Kidney epithelial cell (primary cell): ENCODE measurements at regions not wholly inside any gene's neighbourhood (a gene's known extent, or its start where the extent isn't known, plus 50 kb on each side); places are given as distances from the start of the nearest gene placed in this dataset.

Source experiments
- DNase-seq: peaks from one replicate; pipeline ENCODE4 v3.0.0-alpha.2; 2010; ENCODE audit warnings: low read depth
- H3K27me3 ChIP-seq: 2 replicates; pipeline ENCODE4 v1.6.0; 2011; ENCODE audit warnings: low read length; ENCODE audit not compliant: control insufficient read depth, insufficient read depth
- H3K36me3 ChIP-seq: 2 replicates; pipeline ENCODE4 v1.5.1; 2011; ENCODE audit warnings: low read length; ENCODE audit not compliant: control insufficient read depth, insufficient read depth
- H3K4me3 ChIP-seq: 2 replicates; pipeline ENCODE4 v1.5.1; 2011; ENCODE audit warnings: low read depth, mild to moderate bottlenecking, control low read depth, low read length
- TF ChIP-seq, protein P1 (sequence below): IDR thresholded peaks from 2 replicates; pipeline ENCODE4 v1.5.1; 2011; ENCODE audit warnings: mild to moderate bottlenecking, moderate library complexity, low read length, control low read depth, inconsistent platforms; ENCODE audit not compliant: insufficient read depth, poor library complexity, severe bottlenecking

DNA sequence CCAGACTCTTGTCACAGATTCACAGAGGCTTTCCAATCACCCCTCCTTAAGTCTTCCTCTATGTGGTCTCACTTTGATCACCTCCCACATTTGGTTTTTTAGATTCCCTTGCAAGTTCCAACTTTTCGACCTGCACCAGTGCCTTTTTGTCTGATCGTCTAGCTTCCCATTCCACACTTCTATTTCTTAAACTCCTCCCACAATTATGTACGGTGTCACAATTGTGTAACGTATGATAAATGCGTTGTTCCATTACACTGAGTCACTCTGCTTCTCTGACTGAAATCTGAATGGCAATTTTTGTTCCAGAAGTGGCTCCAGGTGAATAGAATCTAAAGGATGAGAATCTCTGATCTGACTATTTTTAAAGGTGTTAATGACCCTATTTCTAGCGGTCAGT lies 320.1 kb downstream of the LMX1A start:
- H3K36me3 ChIP-seq = no peaks in the 10 kb centered on the region
- H3K27me3 ChIP-seq = no peaks in the 10 kb centered on the region
- TF ChIP-seq, protein P1, sequence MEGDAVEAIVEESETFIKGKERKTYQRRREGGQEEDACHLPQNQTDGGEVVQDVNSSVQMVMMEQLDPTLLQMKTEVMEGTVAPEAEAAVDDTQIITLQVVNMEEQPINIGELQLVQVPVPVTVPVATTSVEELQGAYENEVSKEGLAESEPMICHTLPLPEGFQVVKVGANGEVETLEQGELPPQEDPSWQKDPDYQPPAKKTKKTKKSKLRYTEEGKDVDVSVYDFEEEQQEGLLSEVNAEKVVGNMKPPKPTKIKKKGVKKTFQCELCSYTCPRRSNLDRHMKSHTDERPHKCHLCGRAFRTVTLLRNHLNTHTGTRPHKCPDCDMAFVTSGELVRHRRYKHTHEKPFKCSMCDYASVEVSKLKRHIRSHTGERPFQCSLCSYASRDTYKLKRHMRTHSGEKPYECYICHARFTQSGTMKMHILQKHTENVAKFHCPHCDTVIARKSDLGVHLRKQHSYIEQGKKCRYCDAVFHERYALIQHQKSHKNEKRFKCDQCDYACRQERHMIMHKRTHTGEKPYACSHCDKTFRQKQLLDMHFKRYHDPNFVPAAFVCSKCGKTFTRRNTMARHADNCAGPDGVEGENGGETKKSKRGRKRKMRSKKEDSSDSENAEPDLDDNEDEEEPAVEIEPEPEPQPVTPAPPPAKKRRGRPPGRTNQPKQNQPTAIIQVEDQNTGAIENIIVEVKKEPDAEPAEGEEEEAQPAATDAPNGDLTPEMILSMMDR = no peak
- no peak overlapping the region for H3K4me3 ChIP-seq
- no peak for DNase-seq

GRCh38 chr1:165034136-165034809 lies 322.2 kb downstream of the LMX1A start:
- DNase-seq = no peak

GRCh38 chr1:165031001-165031400 lies 325.5 kb downstream of the LMX1A start:
- no peak overlapping the region for H3K4me3 ChIP-seq
- no peaks in the 10 kb centered on the region for H3K27me3 ChIP-seq
- TF ChIP-seq, protein P1 = no peak
- H3K36me3 ChIP-seq = no peaks in the 10 kb centered on the region
- no peak for DNase-seq

More at GRCh38 chr1:165034136-165034809, 322.2 kb downstream of the LMX1A start:
- H3K4me3 ChIP-seq = no peak overlapping the region
- H3K27me3 ChIP-seq = no peaks in the 10 kb centered on the region
- TF ChIP-seq, protein P1 = no peak
- no peaks in the 10 kb centered on the region for H3K36me3 ChIP-seq

DNA sequence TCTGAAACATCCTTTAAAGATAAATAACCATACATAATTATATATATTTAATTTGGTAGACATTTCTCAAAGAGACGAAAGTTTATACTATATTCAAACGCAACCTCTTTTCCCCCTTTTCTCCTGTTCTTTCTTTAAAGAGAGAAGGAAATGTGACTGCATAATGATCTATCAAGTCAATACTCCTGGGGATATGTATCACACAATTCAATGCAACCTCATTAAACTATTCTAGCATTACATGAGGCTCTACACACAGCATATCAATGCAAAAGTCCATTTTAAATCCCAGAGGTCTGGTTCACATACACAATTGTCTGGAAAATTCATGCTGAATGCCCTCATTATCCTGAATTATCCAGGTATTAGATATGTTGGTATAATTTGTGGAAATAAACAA lies 330.7 kb downstream of the LMX1A start:
- TF ChIP-seq, protein P1 = no peak

GRCh38 chr1:165014753-165015152 lies 341.8 kb downstream of the LMX1A start:
- Histone ChIP-seq H3K36me3 (no peaks in the 10 kb centered on the region), H3K27me3 (no peaks in the 10 kb centered on the region), H3K4me3 (no peak overlapping the region)
- no peak for DNase-seq
- TF ChIP-seq, protein P1 = no peak

More for the DNA sequence above, 330.7 kb downstream of the LMX1A start:
- Histone ChIP-seq H3K36me3 (no peaks in the 10 kb centered on the region), H3K4me3 (no peak overlapping the region), H3K27me3 (no peaks in the 10 kb centered on the region)
- no peak for DNase-seq

DNA sequence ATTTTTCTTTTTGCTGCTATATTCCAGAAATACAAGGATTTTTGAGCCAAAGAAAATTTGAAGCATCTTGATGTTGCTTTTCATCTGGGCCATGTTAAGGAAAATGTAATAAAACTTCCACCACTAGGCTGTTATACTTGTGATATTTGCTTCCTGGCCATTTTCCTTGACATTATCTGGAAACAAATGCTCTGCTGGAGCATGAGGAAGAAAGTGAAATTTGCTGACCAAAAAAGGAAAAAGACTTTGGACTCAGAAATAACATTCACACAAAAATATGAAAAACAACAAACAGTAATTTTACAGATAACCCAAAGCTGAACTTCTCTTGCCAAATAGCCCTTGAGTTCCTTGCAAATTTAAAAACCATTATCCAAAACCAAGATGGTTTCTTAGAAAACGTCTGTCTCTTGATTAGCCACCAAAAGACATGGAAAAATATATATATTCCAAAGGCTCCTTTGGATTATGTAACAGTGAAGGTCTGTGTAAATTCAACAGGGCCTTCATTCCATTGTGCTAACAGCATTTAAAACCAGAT lies 344.5 kb downstream of the LMX1A start:
- Histone ChIP-seq H3K4me3 (no peak overlapping the region), H3K36me3 (no peaks in the 10 kb centered on the region), H3K27me3 (no peaks in the 10 kb centered on the region)
- no peak for DNase-seq
- TF ChIP-seq, protein P1 = no peak
